ENCODE measurements at regions not wholly inside any gene's neighbourhood (a gene's known extent, or its start where the extent isn't known, plus 50 kb on each side); places are given as distances from the start of the nearest gene placed in this dataset.

DNA sequence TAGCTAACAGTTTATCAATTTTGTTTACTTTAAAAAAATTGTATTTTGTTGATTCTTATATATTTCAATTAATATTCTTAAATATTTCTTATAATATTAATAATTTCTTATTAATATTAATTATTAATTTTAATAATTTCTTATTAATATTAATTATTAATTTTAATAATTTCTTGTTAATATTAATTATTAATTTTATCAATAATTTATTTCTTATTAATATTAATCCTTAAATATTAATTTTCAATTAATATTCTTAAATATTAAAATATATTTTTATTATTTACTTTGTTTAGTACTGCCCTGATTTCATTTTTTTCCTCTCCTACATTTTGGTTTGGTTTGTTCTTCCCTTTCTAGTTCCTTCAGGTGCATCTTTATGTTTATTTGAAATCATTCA, 1208.1 kb downstream of the LRFN5 start:
- TF ChIP-seq, protein P1, sequence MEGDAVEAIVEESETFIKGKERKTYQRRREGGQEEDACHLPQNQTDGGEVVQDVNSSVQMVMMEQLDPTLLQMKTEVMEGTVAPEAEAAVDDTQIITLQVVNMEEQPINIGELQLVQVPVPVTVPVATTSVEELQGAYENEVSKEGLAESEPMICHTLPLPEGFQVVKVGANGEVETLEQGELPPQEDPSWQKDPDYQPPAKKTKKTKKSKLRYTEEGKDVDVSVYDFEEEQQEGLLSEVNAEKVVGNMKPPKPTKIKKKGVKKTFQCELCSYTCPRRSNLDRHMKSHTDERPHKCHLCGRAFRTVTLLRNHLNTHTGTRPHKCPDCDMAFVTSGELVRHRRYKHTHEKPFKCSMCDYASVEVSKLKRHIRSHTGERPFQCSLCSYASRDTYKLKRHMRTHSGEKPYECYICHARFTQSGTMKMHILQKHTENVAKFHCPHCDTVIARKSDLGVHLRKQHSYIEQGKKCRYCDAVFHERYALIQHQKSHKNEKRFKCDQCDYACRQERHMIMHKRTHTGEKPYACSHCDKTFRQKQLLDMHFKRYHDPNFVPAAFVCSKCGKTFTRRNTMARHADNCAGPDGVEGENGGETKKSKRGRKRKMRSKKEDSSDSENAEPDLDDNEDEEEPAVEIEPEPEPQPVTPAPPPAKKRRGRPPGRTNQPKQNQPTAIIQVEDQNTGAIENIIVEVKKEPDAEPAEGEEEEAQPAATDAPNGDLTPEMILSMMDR (IDR thresholded peaks at IDR 0.05): no peak
- no peak for TF ChIP-seq POLR2A (IDR thresholded peaks at IDR 0.05)

Data from lower leg skin (tissue), 3 donors.